GM12865 (cell line): ENCODE measurements at regions not wholly inside any gene's neighbourhood (a gene's known extent, or its start where the extent isn't known, plus 50 kb on each side); places are given as distances from the start of the nearest gene placed in this dataset.
A peak's percentile ranks its signal among the peaks of the same experiment; 100 is the strongest.

Experiments used
- DNase-seq: peaks from one replicate; pipeline ENCODE4 v3.0.0; 2010; ENCODE audit warnings: low read depth
- H3K4me3 ChIP-seq: 2 replicates; pipeline ENCODE4 v1.5.1; 2011; ENCODE audit warnings: mild to moderate bottlenecking, low read depth, low read length, control low read depth
- CTCF ChIP-seq: IDR thresholded peaks from 2 replicates; pipeline ENCODE4 v1.5.1; 2011; ENCODE audit warnings: low read length, control low read depth, low read depth, inconsistent platforms; ENCODE audit not compliant: insufficient read depth; ENCODE audit errors: missing control alignments

- no peak for DNase-seq
- H3K4me3 ChIP-seq: no peak overlapping the region
- no peak for TF ChIP-seq CTCF
Measured at GRCh38 chr11:69970785-69971535, 107.2 kb upstream of the ANO1 start.

DNA sequence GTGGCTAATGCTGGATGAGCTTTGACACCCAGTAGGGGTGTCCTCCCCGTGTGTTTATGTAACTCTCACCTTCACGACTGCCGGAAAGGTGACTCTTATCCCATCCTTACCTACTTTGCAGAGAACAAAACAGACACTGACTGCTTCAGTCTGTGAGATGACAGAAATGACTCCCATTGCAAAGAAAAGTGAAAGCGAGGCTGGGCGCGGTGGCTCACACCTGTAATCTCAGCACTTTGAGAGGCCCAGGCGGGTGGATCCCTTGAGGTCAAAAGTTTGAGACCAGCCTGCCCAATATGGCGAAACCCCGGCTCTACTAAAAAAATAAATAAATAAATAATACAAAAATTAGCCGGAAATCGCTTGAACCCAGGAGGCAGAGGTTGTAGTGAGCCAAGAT is 106.4 kb upstream of the ANO1 start:
- DNase-seq: peak; percentile 22
- no peak overlapping the region for H3K4me3 ChIP-seq
- no peak for TF ChIP-seq CTCF

- no peak overlapping the region for H3K4me3 ChIP-seq
- DNase-seq: peak; percentile 18
- TF ChIP-seq CTCF: no peak
Measured at GRCh38 chr11:69972351-69972802, 105.7 kb upstream of the ANO1 start.

GRCh38 chr11:69974528-69974927 is 103.6 kb upstream of the ANO1 start:
- DNase-seq: no peak
- no peak for TF ChIP-seq CTCF

DNA sequence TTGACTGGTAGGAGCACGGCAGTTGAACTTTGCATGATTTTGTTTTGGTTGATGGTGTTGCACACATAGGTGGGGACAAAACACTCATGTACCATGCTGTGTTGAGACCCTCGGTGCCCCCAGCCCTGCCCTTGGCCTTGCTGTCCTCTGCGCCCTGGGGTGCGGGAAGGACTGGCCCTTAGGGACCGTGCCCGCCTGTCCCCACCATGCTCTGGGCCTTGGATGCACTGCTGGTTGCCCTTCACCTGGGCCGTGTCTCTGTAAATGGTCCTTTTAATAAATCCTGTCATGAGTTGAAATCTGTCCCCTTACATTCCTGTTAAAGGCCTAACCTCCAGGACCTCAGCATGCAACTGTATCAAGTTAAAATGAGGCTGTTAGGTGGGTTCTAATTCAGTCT is 102.3 kb upstream of the ANO1 start:
- DNase-seq: no peak
- no peak for TF ChIP-seq CTCF
- H3K4me3 ChIP-seq: no peak overlapping the region

More at GRCh38 chr11:69974528-69974927, 103.6 kb upstream of the ANO1 start:
- H3K4me3 ChIP-seq: no peak overlapping the region

GRCh38 chr11:69976794-69977193 is 101.3 kb upstream of the ANO1 start:
- no peak for TF ChIP-seq CTCF
- no peak overlapping the region for H3K4me3 ChIP-seq
- no peak for DNase-seq

- no peak for DNase-seq
- no peak overlapping the region for H3K4me3 ChIP-seq
- no peak for TF ChIP-seq CTCF
Measured at GRCh38 chr11:69977951-69978350, 100.2 kb upstream of the ANO1 start.
